Mesendoderm (in vitro differentiated cells): ENCODE measurements at regions not wholly inside any gene's neighbourhood (a gene's known extent, or its start where the extent isn't known, plus 50 kb on each side); places are given as distances from the start of the nearest gene placed in this dataset.

Experiments used
- DNase-seq: peaks from one replicate; pipeline ENCODE4 v3.0.0; 2013
- H2AK5ac ChIP-seq: 2 replicates; pipeline ENCODE4 v1.6.1; 2013; ENCODE audit warnings: low read length, inconsistent platforms
- H2BK120ac ChIP-seq: 2 replicates; pipeline ENCODE4 v1.6.1; 2013; ENCODE audit warnings: low read depth, mild to moderate bottlenecking, low read length, moderate library complexity, mixed read lengths
- H2BK15ac ChIP-seq: replicated peaks from 2 replicates; pipeline ENCODE4 v1.6.1; 2013; ENCODE audit warnings: low read depth, mild to moderate bottlenecking, moderate library complexity
- H2BK5ac ChIP-seq: 2 replicates; pipeline ENCODE4 v1.6.1; 2013; ENCODE audit warnings: low read length, inconsistent platforms
- H3K18ac ChIP-seq: 2 replicates; pipeline ENCODE4 v1.6.1; 2013; ENCODE audit warnings: mild to moderate bottlenecking, low read length, mixed read lengths
- H3K23ac ChIP-seq: one replicate; pipeline ENCODE4 v1.6.1; 2013; ENCODE audit warnings: low read length
- H3K27ac ChIP-seq: 2 replicates; pipeline ENCODE4 v1.5.1; 2013; ENCODE audit warnings: low read depth, mild to moderate bottlenecking, inconsistent platforms, low read length, moderate library complexity
- H3K27me3 ChIP-seq: 2 replicates; pipeline ENCODE4 v1.6.1; 2013; ENCODE audit warnings: low read length, control low read depth, mild to moderate bottlenecking, inconsistent platforms; ENCODE audit not compliant: insufficient read depth, poor library complexity
- H3K36me3 ChIP-seq: 2 replicates; pipeline ENCODE4 v1.6.1; 2013; ENCODE audit warnings: low read length, inconsistent platforms; ENCODE audit not compliant: control insufficient read depth, insufficient read depth
- H3K4ac ChIP-seq: one replicate; pipeline ENCODE4 v1.6.1; 2013; ENCODE audit warnings: low read depth, mild to moderate bottlenecking, low read length, moderate library complexity
- H3K4me1 ChIP-seq: 2 replicates; pipeline ENCODE4 v1.6.1; 2013; ENCODE audit warnings: low read depth, low read length, inconsistent platforms; ENCODE audit not compliant: control insufficient read depth
- H3K4me2 ChIP-seq: 2 replicates; pipeline ENCODE4 v1.6.1; 2013; ENCODE audit warnings: low read length
- H3K4me3 ChIP-seq: 2 replicates; pipeline ENCODE4 v1.5.1; 2013; ENCODE audit warnings: mild to moderate bottlenecking, low read length
- H3K56ac ChIP-seq: one replicate; pipeline ENCODE4 v1.6.1; 2013; ENCODE audit warnings: low read length
- H3K79me1 ChIP-seq: 2 replicates; pipeline ENCODE4 v1.6.1; 2013; ENCODE audit warnings: low read length, inconsistent platforms
- H3K79me2 ChIP-seq: 2 replicates; pipeline ENCODE4 v1.6.1; 2013; ENCODE audit warnings: mild to moderate bottlenecking, low read length; ENCODE audit not compliant: control insufficient read depth, insufficient read depth
- H3K9ac ChIP-seq: 2 replicates; pipeline ENCODE4 v1.6.1; 2013; ENCODE audit warnings: low read length, inconsistent platforms
- H4K5ac ChIP-seq: one replicate; pipeline ENCODE4 v1.6.1; 2013; ENCODE audit warnings: low read length
- H4K8ac ChIP-seq: one replicate; pipeline ENCODE4 v1.6.1; 2013; ENCODE audit warnings: low read depth, mild to moderate bottlenecking, control low read depth, low read length, moderate library complexity
- WGBS: extraction: QIAGEN DNeasy Blood & Tissue Kit; methylation state at CpG from one replicate; pipeline ENCODE4 v1.1.7; 2013; ENCODE audit warnings: low lambda C conversion rate, missing lambda C conversion rate; ENCODE audit not compliant: insufficient coverage; ENCODE audit errors: extremely low coverage; 5-methylcytosine and 5-hydroxymethylcytosine counted together

DNA sequence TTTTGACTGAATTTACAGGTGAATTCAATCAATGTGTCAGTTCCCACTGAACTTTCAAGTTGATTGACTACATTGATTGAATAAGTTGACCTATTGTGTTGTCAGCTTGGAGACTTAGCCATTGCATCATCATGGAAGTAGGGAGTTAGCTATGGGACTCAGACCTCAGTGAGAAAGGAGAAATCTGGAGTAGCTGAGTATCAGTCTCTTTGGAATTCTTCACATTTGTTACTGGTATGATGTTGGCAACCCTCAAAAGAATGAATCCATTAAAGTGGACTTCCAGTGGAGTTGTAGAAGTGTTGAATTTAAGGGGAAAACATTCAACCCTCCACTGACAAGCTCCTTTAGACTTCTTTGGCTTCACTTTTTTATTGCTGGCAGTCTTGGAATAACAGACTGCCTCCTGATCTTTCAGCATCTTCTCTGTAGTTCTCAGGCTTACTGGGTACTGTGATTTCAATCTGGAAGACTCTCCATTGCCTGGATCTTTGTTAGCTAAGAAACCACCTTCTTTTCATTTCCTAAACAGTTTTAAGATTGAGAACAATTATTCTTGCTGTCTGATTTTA, 160.3 kb upstream of the NRP1 start:
- no peaks in the 10 kb centered on the region for H3K36me3 ChIP-seq
- H3K4me1 ChIP-seq: no peaks in the 10 kb centered on the region
- H2BK120ac ChIP-seq: no peak overlapping the region
- no peak overlapping the region for H3K18ac ChIP-seq
- no peak for DNase-seq
- H4K8ac ChIP-seq: no peak overlapping the region
- H3K9ac ChIP-seq: no peak overlapping the region
- no peak overlapping the region for H3K56ac ChIP-seq
- H2BK5ac ChIP-seq: no peak overlapping the region
- no peaks in the 10 kb centered on the region for H3K79me1 ChIP-seq
- H3K4me3 ChIP-seq: no peak overlapping the region
- no peak overlapping the region for H2BK15ac ChIP-seq
- H4K5ac ChIP-seq: no peak overlapping the region
- H3K79me2 ChIP-seq: no peaks in the 10 kb centered on the region
- no peak overlapping the region for H3K27ac ChIP-seq
- H2AK5ac ChIP-seq: no peak overlapping the region
- no peak overlapping the region for H3K23ac ChIP-seq
- H3K4ac ChIP-seq: no peak overlapping the region
- H3K4me2 ChIP-seq: no peak overlapping the region
- H3K27me3 ChIP-seq: no peaks in the 10 kb centered on the region

DNA sequence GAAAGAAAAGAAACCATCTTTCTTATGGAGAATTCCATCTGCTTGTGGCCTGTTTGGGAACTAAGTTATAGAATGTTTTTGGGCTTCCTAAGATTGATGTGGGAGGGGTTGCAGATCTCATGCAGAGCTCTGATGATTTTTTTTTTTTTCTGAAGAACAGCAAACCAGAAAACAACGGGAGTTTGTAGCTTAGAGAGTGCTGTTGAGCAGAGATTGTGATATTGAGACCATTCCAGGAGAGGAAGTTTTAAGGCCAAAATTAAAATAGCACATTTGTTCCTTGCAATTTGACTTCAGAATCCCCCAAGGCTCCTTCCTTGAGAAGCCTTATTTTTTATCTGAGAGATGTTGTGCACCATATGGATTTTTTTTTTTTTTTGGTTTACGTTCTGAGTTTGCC, 159.5 kb upstream of the NRP1 start:
- Histone ChIP-seq H4K5ac (no peak overlapping the region), H3K27ac (no peak overlapping the region), H3K4me3 (no peak overlapping the region), H3K4me1 (no peaks in the 10 kb centered on the region), H3K9ac (no peak overlapping the region), H3K27me3 (no peaks in the 10 kb centered on the region), H3K79me1 (no peaks in the 10 kb centered on the region), H2BK15ac (no peak overlapping the region), H2AK5ac (no peak overlapping the region), H3K4me2 (no peak overlapping the region), H3K79me2 (no peaks in the 10 kb centered on the region), H3K56ac (no peak overlapping the region), H2BK5ac (no peak overlapping the region), H3K23ac (no peak overlapping the region), H3K36me3 (no peaks in the 10 kb centered on the region), H2BK120ac (no peak overlapping the region), H3K4ac (no peak overlapping the region), H4K8ac (no peak overlapping the region), H3K18ac (no peak overlapping the region)
- no CpG with 5 or more reads among the region's 2 CpGs for WGBS
- no peak for DNase-seq

DNA sequence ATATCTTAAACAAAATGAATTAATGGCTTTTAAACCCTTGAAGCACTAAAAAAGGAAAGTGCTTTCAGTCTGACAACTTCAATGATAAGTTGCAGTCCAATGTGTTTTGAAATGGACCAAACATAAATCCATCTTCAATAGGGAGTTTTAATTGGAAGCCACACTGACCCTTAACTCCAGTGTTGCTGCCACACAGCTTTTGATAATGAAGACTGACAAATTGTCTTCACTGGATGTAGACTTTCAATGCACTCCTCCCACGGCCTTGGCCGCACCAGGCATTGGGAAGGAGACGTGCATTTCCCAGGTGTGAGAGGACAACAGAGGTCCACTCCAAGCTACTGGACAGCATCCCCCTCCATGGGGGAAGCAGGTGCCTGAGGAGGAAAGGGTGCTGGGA, 159.0 kb upstream of the NRP1 start:
- H2BK120ac ChIP-seq: no peak overlapping the region
- H2BK5ac ChIP-seq: no peak overlapping the region
- H3K56ac ChIP-seq: no peak overlapping the region
- H4K5ac ChIP-seq: no peak overlapping the region
- no peaks in the 10 kb centered on the region for H3K27me3 ChIP-seq
- H3K4me1 ChIP-seq: no peaks in the 10 kb centered on the region
- H3K27ac ChIP-seq: no peak overlapping the region
- no CpG with 5 or more reads among the region's 3 CpGs for WGBS
- no peak overlapping the region for H3K4me3 ChIP-seq
- no peaks in the 10 kb centered on the region for H3K36me3 ChIP-seq
- no peaks in the 10 kb centered on the region for H3K79me1 ChIP-seq
- no peak overlapping the region for H4K8ac ChIP-seq
- no peak overlapping the region for H3K4ac ChIP-seq
- no peak overlapping the region for H3K4me2 ChIP-seq
- DNase-seq: no peak
- no peak overlapping the region for H2BK15ac ChIP-seq
- no peak overlapping the region for H3K18ac ChIP-seq
- H3K23ac ChIP-seq: no peak overlapping the region
- H3K79me2 ChIP-seq: no peaks in the 10 kb centered on the region
- H3K9ac ChIP-seq: no peak overlapping the region
- no peak overlapping the region for H2AK5ac ChIP-seq

DNA sequence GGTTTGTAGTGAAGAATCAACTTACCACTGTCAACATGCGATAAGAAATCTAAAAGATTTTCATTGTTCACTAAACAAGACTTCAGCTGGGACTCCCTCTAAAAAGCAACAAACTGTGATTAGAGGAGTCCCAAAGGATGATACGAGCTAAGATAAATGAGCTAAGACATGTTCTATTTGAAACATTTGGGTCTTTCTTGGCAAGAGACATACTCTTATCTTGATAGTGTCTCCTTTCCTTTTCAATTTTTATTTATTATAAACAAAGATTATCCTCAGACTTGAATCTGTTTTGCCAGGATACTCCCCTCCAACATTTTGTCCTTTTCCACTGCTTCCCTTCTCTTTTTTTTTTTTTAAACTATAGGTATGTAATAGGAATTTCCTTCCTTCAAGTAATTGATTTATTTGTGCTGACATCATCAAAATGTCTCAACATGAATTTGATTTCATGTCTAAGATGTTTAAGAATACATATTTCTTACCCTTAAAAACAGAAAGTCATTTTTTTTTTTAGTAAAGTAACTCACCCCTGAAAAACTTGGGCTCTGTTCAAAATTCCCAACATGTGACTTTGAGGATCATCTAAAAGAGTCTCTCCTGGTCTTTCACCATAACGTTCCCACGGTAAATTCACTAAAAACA, 158.4 kb upstream of the NRP1 start:
- H3K4me3 ChIP-seq: no peak overlapping the region
- H3K4ac ChIP-seq: no peak overlapping the region
- no peak for DNase-seq

DNA sequence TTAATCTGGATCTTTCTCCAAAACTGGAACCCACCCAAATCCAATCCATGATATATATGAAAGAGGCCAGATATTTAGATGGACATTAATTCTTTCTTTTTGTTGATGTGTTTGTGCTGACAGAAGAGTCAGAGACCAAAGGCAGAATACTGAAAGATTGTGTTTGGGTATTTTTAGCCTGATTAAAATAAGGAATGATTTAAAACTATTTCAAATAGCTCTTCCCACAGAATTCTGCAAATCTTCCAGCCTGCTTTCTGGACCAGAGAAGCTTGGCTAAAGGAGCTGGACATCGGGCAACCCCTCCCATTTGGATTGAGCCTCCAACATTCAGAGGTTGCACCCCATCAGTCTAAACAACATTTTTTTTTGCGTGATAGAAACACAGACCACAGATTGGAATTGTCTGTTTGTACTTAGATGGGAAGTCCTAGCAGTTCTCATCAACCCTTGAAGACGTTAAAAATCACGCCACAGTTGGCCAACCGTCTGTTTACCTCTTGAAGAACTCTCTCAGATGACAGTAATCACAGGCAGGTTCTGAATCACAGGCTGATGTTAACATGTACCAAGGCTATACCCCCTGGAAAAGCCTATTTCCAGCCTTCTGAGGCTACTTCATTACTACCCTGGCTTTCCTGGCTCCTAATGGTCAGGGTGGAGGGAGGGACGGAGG, 155.2 kb upstream of the NRP1 start:
- no peak overlapping the region for H2BK5ac ChIP-seq
- H3K4me2 ChIP-seq: no peak overlapping the region
- H3K4me3 ChIP-seq: no peak overlapping the region
- H3K56ac ChIP-seq: no peak overlapping the region
- H3K4ac ChIP-seq: no peak overlapping the region
- peaks cover 2% of the 10 kb centered on the region for H3K4me1 ChIP-seq
- no peaks in the 10 kb centered on the region for H3K79me1 ChIP-seq
- WGBS: no CpG with 5 or more reads among the region's 6 CpGs
- no peak overlapping the region for H2BK120ac ChIP-seq
- H4K5ac ChIP-seq: no peak overlapping the region
- no peak overlapping the region for H4K8ac ChIP-seq
- H3K9ac ChIP-seq: no peak overlapping the region
- no peak overlapping the region for H2BK15ac ChIP-seq
- no peaks in the 10 kb centered on the region for H3K36me3 ChIP-seq
- no peaks in the 10 kb centered on the region for H3K79me2 ChIP-seq
- no peaks in the 10 kb centered on the region for H3K27me3 ChIP-seq
- H2AK5ac ChIP-seq: no peak overlapping the region
- no peak overlapping the region for H3K23ac ChIP-seq
- DNase-seq: no peak
- no peak overlapping the region for H3K18ac ChIP-seq
- H3K27ac ChIP-seq: no peak overlapping the region

More for the DNA sequence above, 158.4 kb upstream of the NRP1 start:
- H2BK5ac ChIP-seq: no peak overlapping the region
- no peak overlapping the region for H3K9ac ChIP-seq
- H3K18ac ChIP-seq: no peak overlapping the region
- no peaks in the 10 kb centered on the region for H3K79me2 ChIP-seq
- H3K4me2 ChIP-seq: no peak overlapping the region
- WGBS: no CpG with 5 or more reads among the region's 4 CpGs
- H3K79me1 ChIP-seq: no peaks in the 10 kb centered on the region
- no peak overlapping the region for H2AK5ac ChIP-seq
- H3K36me3 ChIP-seq: no peaks in the 10 kb centered on the region
- H3K56ac ChIP-seq: no peak overlapping the region
- H3K23ac ChIP-seq: no peak overlapping the region
- H3K4me1 ChIP-seq: no peaks in the 10 kb centered on the region
- H2BK15ac ChIP-seq: no peak overlapping the region
- no peak overlapping the region for H4K5ac ChIP-seq
- H4K8ac ChIP-seq: no peak overlapping the region
- no peaks in the 10 kb centered on the region for H3K27me3 ChIP-seq
- H3K27ac ChIP-seq: no peak overlapping the region
- H2BK120ac ChIP-seq: no peak overlapping the region
